ENCODE measurements at regions not wholly inside any gene's neighbourhood (a gene's known extent, or its start where the extent isn't known, plus 50 kb on each side); places are given as distances from the start of the nearest gene placed in this dataset.

GRCh38 chr2:191601060-191601459, 76.9 kb upstream of the NABP1 start:
- TF ChIP-seq CTCF (IDR thresholded peaks at IDR 0.05) (no peak), SIN3A (IDR thresholded peaks at IDR 0.05; ENCODE audit: borderline replicate concordance, insufficient read depth, low read depth, low read length) (no peak), REST (IDR thresholded peaks at IDR 0.05; ENCODE audit: insufficient read depth in 1 of 2, low read depth in 2 of 2, low read length in 1 of 2) (no peak)

Data from Panc1 (cell line).